AG09309 (cell line): ENCODE measurements at regions not wholly inside any gene's neighbourhood (a gene's known extent, or its start where the extent isn't known, plus 50 kb on each side); places are given as distances from the start of the nearest gene placed in this dataset.

Experiments used
- DNase-seq: peaks from one replicate; pipeline ENCODE4 v3.0.0-alpha.2; 2010; ENCODE audit warnings: low read depth
- H3K4me3 ChIP-seq: 2 replicates; pipeline ENCODE4 v1.5.1; 2011; ENCODE audit warnings: mild to moderate bottlenecking, low read depth, low read length, moderate library complexity; ENCODE audit not compliant: control insufficient read depth
- CTCF ChIP-seq: IDR thresholded peaks from 2 replicates; pipeline ENCODE4 v1.5.1; 2011; ENCODE audit warnings: mild to moderate bottlenecking, low read depth, low read length, inconsistent platforms; ENCODE audit not compliant: insufficient read depth, control insufficient read depth; ENCODE audit errors: missing control alignments

- no peak for TF ChIP-seq CTCF
- DNase-seq: no peak
- no peak overlapping the region for H3K4me3 ChIP-seq
These were observed 307.0 kb upstream of the IRX5 start for GRCh38 chr16:54623636-54624035.

- TF ChIP-seq CTCF: no peak
- no peak overlapping the region for H3K4me3 ChIP-seq
- DNase-seq: no peak
These were observed 310.5 kb upstream of the IRX5 start for GRCh38 chr16:54620197-54620596.

GRCh38 chr16:54616610-54617009 is 314.1 kb upstream of the IRX5 start:
- TF ChIP-seq CTCF: no peak
- no peak overlapping the region for H3K4me3 ChIP-seq
- DNase-seq: no peak

- TF ChIP-seq CTCF: no peak
- H3K4me3 ChIP-seq: no peak overlapping the region
- DNase-seq: no peak
These were observed 319.0 kb upstream of the IRX3 start for GRCh38 chr16:54605536-54606066.

GRCh38 chr16:54602666-54603065 is 316.1 kb upstream of the IRX3 start:
- TF ChIP-seq CTCF: no peak
- DNase-seq: no peak
- no peak overlapping the region for H3K4me3 ChIP-seq

- no peak for TF ChIP-seq CTCF
- H3K4me3 ChIP-seq: no peak overlapping the region
- DNase-seq: no peak
These were observed 310.6 kb upstream of the IRX3 start for GRCh38 chr16:54597222-54597621.

GRCh38 chr16:54595621-54596020 is 309.0 kb upstream of the IRX3 start:
- TF ChIP-seq CTCF: no peak
- DNase-seq: no peak
- H3K4me3 ChIP-seq: no peak overlapping the region
